ENCODE measurements at regions not wholly inside any gene's neighbourhood (a gene's known extent, or its start where the extent isn't known, plus 50 kb on each side); places are given as distances from the start of the nearest gene placed in this dataset.
A peak's percentile ranks its signal among the peaks of the same experiment; 100 is the strongest.

DNA sequence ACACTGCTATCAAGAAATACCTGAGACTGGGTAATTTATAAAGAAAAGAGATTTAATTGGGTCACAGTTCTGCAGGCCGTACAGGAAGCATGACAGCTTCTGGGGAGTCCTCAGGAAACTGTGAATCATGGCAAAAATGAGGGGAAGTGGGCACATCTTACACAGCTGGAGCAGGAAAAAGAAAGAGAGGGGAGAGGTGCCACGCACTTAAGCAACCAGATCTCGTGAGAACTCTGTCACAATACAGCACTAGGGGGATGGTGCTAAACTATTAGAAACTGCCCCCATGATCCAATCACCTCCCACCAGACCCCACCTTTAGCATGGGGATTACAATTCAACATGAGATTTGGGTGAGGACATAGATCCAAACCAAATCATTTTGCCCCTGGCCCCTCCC lies 105.5 kb upstream of the CPLX2 start:
- DNase-seq = no peak

DNA sequence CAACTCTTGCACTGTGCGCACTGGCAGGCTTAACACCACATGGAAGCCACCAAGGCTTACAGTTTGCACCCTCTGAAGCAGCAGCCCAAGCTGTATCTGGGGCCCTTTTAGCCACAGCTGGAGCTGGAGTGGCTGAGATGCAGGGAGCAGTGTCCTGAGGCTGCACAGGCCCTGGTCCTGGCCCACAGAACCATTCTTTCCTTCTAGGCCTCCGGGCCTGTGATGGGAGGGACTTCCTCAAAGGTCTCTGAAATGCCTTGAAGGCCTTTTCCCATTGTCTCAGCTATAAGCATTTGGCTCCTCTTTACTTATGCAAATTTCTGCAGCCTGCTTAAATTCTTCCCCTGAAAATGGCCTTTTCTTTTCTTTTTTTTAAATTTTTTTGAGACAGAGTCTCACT lies 104.4 kb upstream of the CPLX2 start:
- no peak for DNase-seq

DNA sequence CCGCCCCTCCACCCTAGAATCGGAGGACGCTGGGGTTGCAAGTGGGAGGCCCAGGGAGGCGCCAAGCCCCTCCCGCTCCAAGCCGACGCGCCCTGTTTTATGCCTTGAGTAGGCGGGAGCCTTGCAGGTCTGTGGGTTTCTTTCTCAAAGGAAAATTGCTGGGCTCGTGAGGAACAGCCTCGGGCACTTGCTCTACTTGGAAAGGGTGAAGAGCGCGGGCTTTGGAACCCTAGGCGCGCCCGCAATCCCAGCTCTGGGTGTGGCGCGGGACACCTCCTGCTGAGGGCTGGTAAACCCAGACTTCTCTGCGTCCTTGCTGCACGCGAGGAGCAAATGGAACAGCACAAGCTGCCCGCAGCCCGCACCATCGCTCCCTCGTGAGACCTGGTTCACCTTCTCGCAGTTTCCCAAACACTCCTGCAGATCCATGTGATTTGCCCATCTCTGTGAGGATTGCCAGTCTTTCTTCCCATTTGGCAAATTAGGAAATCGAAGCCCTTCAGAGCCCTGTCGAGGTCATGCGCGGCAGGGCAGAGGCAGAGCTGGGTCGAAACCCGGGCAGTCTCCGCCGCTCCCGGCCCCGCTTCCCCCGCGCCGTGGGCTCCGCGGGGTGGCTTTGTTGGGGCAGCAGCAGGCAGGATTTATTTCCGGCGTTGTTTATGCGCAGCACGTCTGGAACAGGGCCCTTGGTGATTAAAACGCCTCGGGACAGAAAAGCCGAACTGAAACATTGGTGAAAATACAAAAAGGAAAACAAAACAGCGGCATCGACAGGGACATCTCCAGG lies 98.4 kb upstream of the CPLX2 start:
- no peak for DNase-seq

DNA sequence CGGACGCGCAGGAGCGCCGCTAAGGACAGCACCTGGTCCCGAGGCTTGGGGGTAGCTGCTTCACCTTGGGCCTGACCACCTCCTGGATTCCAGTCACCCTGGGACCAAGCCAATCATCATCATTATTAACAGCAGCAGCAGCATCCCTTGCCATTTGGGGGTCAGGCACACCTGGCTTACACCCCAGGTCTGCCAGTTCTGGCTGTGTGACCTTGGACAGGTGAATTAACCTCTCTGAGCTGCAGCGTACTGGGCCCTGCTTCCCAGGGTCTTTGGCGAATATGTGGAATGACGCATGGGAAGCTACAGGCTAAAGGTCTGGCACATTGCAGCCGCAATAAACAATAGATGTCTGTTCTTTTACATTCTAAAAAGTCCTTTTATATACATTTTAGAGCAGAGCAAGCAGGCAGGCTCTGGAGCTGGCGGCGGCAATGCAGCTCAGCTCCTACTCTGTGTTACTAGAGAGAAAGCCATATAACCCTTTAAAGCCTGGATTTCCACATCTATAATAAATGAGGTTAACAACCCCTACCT lies 97.8 kb upstream of the CPLX2 start:
- no peak for DNase-seq

DNA sequence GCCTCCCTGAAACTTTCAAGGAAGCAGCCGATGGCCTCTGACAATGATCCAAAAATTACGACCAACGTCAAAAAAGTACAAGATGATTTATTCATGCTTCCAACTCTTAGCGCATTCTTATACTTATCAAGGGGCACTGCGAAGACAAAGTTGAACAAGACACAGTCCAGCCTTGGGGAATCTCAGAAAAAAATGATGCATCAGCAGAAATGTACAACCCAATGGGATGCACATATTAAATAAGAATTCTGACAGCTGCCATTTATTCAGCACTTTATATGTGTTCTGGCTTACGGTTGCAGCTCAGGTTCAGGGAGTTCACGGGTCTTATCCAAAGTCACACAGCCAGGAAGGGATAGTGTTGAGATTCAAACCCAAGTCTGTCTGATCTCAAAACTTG lies 96.0 kb upstream of the CPLX2 start:
- DNase-seq = no peak

DNA sequence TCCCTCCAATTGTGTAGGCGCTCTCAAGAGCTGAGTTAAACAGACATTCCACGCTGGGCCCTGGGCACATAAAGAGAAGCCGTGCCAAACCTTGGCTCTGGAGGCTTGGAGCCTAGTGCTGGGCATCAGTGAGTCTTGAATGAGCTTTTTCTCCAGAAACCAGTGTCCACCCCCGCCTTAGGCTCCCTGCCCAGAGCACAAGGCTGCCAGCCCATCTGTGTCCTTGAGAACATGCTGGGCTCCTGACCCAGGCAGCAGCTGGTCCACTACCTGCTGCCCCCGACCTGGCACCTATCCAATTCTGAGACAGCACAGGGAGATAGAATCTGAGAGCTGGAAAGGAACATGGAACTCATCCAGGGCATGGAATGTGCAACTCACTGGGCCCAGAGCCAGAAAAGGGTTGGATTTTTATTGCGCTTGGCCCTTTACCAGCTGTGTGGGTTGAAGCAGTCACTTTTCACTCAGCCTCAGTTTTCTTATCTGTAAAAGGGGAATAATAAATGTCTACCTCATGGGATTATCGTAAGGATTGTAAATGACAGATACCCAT lies 92.4 kb upstream of the CPLX2 start:
- no peak for DNase-seq

DNA sequence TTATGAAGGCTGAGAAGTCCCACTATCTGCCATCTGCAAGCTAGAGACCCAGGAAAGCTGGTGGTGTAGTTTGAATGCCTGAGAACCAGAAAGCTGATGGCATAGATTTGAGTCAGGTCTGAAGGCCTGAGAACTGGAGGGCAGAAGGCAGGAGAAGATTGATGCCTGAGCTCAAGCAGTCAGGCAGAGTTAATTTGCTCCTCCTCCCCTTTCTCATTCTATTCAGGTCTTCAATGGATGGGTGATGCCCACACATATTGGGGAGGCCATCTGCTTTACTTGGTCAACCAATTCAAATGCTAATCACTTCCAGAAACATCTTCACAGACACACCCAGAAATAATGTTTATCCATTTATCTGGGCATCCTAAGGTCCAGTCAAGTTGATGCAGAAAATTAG lies 87.6 kb upstream of the CPLX2 start:
- DNase-seq = no peak

DNA sequence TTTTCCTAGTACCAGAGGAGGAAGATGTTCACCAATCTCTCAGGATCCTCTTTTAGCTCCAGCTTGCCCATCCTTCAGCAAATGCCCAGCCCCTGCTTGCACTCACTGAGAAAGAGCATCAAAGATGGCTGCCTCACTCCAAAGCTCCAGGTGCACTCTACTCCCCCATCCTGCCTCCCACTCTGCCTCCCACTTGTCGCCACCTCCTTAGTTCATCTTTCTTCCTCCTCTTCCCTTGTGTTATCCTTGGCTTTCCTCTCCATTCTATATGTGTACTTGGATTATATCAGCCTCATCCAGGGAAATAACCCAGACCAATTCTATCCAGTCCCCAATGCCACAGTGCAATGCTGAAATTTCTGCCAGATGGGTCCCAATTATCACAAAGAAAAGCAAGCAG lies 87.1 kb upstream of the CPLX2 start:
- DNase-seq = no peak

DNA sequence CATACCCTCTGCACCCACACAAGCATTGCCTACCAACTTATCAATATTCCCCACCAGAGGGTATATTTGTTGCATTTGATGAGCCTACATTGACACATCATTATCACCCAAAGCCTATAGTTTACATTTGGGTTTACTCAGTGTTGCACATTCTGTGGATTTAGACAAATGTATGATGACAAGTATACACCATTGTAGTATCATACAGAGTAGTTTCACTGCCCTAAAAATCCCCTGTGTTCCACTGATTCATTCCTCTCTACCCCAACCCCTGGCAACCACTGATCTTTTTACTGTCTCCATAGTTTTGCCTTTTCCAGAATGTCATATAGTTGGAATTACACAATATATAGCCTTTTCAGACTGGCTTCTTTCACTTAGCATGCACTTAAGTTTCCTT lies 85.7 kb upstream of the CPLX2 start:
- DNase-seq = no peak

DNA sequence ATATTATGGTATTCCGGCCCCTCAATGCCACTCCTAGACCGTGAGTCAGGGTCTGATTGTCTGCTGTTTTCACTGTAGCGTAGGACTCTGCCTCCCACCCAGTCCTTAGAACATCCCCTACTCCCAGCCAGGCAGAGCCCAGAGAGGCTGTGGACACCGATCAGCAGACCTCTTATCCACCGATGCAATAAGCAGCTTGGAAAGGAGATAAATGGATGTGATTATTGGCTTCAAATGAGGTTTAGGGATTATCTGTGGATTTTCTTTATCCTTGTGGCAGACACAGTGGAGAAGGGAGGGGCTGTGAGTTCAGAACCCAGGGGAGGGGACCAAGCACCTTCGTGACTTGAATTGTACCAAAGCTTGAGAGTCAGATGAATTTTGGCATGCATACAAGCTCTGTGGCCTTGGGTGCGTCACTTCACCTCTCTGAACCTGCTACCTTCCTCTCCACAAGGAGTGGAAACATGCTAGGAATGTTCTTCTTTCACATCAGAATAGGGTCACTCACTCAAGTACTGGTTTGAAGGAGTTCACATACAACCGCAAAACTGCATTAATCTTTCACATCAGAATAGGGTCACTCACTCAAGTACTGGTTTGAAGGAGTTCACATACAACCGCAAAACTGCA lies 83.1 kb upstream of the CPLX2 start:
- no peak for DNase-seq

DNA sequence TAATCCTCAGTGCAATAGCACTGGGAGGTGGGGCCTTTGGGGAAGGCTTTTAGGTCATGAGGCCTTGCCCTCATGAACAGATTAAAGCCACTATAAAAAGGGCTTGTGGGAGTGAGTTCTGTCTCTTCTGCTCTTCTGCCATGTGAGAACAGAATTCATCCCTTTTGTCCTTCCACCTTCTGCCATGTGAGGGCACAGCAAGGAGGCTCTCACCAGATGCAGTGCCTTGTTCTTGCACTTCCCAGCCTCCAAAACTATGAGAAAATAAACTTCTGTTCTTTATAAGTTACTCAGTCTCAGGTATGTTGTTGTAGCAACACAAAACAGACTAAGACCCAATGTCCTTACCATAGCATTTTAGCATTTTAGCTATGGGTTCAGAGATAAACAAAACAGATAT lies 81.7 kb upstream of the CPLX2 start:
- no peak for DNase-seq

DNA sequence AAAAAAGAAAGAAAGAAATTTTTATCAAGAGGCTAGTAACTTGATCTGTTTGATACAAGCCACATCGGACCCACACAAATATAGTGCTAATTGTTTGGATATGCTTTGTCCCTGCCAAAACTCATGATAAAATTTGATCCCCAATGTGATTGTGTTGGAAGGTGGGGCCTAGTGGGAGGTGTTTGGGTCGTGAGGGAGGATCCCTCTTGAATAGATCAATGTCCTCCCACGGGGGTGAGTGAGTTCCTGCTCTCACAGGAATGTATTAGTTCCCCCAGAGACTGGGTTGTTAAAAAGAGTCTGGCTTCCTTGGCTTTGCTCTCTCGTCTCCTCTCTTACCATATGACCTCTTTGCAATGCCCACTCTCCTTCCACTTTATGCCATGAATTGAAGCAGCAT lies 80.6 kb upstream of the CPLX2 start:
- DNase-seq = no peak

DNA sequence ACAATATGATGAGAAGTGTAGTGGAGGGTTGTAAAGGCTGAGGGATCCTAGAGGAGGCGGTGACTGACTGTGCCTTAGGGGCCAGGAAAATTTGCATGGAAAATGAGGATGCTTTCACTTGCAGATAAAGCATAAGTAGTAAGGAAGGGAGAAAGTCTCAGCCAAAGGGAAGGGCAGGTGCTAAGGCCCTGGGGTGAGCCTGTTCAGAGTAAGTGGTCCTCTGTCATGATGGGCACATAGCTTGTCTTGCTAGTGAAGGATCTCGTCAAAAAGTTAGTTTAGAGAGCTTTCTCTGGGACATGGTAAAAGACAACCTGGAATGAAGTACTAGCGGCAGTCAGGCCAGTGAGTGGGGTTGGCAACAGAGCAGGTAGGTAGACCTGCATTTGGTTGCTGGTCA lies 75.4 kb upstream of the CPLX2 start:
- DNase-seq = no peak

DNA sequence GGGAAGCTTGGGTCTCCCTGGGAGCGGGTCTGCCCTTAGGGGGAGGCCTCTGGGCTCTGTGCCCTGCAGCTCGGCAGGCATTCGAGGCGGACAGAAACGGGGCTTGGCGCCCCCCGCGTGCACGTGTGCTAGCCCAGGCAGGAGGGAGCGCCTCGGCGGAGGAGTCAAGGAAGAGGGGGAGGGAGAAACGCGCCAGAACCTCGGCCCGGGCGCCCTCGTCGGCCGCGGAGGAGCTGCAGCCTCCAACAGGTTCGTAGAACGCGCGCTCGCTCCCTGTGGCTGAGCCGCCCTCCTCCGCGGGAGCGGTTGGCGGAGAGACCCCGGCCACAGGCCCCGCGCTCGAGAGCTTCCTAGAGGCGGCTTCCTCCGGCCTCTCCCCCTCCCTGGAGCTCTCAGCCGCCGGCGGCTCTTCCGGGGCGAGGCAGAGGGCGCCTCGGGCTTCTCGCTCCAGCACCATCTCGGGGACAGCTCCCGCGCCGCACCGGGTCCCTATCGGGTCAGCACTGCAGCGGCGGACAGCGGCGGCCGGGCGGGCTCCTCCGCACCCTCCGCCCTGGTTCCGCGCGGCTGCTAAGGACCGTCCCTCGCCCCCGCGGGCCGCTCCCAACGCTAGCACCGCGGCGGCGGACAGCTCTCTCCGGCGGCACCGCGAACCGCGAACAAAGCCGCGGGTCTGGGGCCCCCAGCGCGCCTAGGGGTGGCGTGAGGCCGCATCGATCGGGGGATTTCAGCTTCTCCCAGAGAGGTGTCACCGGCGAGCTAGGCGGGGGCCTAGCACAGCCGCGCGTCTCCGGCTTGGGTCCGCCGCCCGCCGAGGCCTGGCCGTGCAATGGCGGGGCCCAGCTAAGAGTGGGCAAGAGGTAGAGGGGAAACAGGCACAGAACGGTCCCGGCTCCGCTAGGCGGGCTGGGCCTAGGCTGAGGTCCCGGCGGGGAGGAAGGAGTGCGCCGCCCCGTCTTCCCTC lies 74.6 kb upstream of the CPLX2 start:
- DNase-seq = peak; percentile 77

DNA sequence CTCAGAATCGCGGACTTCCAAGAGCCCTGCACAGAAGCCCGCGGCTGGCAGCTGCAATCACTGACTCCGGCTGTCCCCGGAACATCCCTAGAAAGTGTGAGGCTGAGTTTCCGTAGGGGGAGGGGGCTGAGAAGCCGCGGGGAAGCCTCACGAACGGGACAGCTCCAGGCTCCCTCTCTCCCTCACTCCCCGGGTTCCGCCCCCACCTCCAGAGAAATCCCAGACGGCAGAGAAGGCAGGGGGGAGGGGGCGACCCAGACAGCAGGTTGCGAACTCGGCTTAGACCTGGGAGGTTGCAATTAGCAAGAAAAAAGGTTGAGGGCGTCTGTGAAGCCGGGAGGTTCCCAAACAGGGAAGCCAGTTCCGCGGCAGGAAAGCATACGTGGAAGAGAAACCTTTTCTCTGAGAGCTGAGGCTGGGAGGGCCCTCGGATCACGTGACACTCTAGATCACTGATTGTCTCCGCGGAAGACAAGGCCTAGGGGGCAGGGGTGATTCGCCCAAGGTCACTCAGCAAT lies 73.8 kb upstream of the CPLX2 start:
- DNase-seq = no peak

DNA sequence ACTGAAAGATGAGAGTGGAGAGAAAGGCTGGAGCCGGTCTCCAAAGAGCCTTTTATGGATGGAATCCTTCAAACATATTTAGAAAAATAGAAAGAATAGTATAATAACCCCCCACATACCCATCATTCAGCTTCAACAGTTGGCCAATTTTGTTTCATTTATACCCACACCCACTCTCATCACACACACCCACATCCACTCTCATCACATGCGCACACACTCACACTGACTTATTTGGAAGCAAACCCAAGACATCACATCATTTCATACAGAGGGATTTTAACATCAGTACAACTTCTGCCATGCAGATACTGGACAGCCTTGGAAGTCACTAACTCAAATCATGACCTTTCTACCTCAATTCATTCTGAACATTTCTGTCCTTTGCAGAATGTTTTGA lies 72.8 kb upstream of the CPLX2 start:
- no peak for DNase-seq

DNA sequence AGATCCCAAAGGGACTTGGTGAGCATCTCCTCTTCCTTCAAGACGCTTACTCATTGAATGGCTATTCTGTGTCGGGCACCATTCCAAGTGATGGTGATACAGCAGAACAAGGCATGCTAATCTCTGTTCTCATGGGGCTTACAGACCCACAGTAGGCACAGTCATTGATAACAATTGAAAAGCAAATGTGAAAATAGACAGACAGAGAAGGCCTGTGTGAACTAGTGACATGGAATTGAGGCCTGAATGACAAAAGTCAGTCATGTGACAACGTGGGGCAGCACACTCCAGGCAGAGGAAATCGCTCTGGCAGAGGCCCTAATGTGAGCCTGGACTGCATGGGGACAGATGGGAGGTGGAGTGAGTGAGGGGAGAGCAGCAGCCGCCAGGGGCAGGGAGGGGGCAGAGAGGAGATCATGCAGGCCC lies 70.7 kb upstream of the CPLX2 start:
- no peak for DNase-seq

DNA sequence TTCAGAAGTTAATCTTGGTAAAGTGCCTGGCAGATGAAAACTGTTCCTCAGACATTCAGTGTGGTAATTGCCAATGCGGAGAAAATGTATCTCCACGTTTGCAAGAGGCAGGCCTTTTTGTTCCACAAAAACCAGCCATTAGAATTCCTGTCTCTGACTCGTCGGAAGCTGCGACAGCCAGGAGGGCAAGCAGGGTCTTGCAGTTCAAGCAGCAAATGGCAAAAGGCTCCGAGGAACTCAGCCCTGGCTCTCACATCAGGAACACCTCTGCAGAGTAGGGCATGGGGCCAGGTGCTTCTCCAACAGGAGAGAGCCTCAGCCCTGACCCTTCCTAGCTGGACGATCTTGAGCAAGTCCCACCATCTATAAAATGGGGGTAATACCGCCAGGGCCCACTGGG lies 69.0 kb upstream of the CPLX2 start:
- no peak for DNase-seq

DNA sequence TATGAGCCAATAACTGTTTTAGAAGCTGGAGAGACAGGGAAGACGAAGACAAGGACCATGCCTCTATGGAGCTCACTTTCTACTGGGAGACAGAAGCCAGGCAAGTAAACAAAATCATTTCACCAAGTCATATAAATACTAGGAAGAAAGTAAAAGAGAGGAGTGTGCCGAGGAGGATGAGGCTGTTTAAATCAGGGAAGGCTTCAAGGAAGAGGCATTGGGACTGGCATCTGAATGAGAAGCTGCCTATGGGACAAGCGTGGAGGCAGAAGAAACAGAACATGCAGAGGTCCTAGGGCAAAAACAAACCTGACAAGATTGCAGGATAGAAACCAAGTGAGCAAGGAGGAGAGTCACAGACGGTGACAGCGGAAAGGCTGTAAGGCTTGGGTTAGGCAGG lies 68.1 kb upstream of the CPLX2 start:
- no peak for DNase-seq

DNA sequence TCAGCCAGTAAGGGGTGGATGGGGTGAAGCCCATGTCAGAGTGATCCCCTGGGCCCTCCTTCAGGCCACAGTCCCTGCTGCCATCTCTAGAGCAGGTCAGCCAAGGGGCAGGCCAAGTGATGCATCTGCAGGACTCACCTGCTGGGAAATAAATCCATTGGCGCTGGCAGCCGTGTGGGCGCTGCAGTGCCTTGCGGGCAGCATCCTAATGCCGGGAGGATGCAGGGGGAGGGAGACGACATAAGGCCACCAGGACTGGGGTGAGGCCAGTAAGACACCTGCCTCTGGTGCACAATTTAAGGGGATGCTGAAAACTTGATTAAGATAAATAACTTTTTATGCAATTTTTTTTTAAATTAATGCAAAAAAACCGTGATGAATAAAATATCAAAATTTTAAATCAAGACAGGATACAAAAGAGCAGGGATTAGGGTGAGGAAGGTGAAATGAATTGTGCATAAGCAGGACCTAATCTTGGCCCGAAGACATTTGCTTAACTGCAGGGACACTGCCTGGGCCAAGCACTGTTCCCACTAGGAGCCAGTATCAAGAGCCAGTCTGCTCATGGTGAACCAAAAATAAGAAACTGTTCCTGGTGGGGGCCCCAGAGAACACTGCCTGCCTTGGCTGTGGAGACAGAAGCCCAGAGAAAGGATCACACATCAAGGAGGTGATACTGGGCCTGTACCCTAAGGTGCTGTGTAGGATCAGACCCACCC lies 67.5 kb upstream of the CPLX2 start:
- no peak for DNase-seq

DNA sequence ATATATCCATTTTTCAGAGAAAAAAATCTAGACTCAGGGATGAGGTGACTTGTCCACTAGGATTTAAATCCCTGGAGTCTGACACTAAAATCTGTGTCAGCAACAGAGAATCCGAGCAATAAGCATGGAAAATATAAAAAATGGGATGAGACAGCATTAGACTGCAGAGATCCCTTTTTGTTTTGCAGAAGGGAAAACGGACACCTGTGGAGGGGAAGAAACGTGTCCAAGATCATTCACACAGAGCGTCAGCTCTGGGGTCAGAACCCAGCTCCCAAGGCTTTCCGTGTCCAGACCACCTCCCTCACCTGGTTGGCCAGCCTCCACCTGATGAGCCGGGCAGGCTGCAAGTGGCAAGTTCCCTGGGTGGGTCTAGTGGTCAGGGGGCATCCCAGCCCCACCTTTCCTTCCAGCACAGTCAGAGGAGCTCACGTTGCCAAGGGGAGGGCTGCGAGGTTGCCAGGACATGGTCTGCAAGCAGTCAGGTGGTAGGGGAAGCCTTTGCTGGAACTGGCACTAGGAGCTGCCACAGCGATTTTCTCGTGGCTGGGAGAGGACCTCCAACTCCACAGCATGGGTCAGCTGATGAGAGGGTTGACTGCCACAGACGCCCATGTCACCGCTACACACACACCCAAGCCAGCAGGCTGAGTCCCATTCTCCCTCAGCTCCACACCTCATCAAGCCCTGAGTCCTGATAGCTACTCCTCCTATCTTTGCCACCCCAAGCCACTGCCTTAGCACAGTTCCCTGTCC lies 65.9 kb upstream of the CPLX2 start:
- DNase-seq = no peak

All from central memory CD4-positive, alpha-beta T cell (primary cell).